GM10248 (cell line): ENCODE measurements at regions not wholly inside any gene's neighbourhood (a gene's known extent, or its start where the extent isn't known, plus 50 kb on each side); places are given as distances from the start of the nearest gene placed in this dataset.

ENCODE experiments used
- CTCF ChIA-PET: fragments of 300-600 bp; sonication (Branson Sonifier 250); formaldehyde crosslinking; extraction: SDS; loops from one replicate; lab custom pipeline; 2021; ENCODE audit warnings: antibody characterized with exemption; lab: Yijun Ruan, JAX
- POLR2A ChIA-PET: fragments of 350-650 bp; sonication (Branson Sonifier 250); formaldehyde crosslinking; extraction: SDS; loops from one replicate; lab custom pipeline; 2020; ENCODE audit warnings: antibody characterized with exemption; lab: Yijun Ruan, JAX
- DNase-seq: peaks from one replicate; pipeline ENCODE4 v3.0.0; 2012; ENCODE audit errors: extremely low spot score
- CTCF ChIP-seq: IDR thresholded peaks from 2 replicates; pipeline ENCODE4 v1.5.1; 2012; ENCODE audit warnings: mild to moderate bottlenecking, low read depth; ENCODE audit errors: extremely low read depth, missing control alignments, control extremely low read depth

- TF ChIP-seq CTCF, result no peak
- DNase-seq, result no peak
- CTCF ChIA-PET, result no interaction called here
- POLR2A ChIA-PET, result no interaction called here
Observed at GRCh38 chr6:144947398-144947976, 662.4 kb downstream of the UTRN start.

- POLR2A ChIA-PET, result no interaction called here
- CTCF ChIA-PET, result no interaction called here
- TF ChIP-seq CTCF, result no peak
- DNase-seq, result no peak
Observed at GRCh38 chr6:144951730-144952437, 666.7 kb downstream of the UTRN start.

GRCh38 chr6:144952456-144953240 is 667.5 kb downstream of the UTRN start:
- ChIA-PET CTCF (interaction anchor here (1.5 kb wide), 1 partner anchor 24 kb away, joined by 3 read pairs; no protein-coding TSS in a partner anchor), POLR2A (no interaction called here)
- no peak for DNase-seq
- TF ChIP-seq CTCF, result no peak

GRCh38 chr6:144953552-144954240 is 668.6 kb downstream of the UTRN start:
- no peak for DNase-seq
- CTCF ChIA-PET, result interaction anchor here (1.5 kb wide), 1 partner anchor 25 kb away, joined by 3 read pairs; no protein-coding TSS in a partner anchor
- no peak for TF ChIP-seq CTCF
- POLR2A ChIA-PET, result no interaction called here

GRCh38 chr6:144954241-144954556 is 669.1 kb downstream of the UTRN start:
- CTCF ChIA-PET, result interaction anchor here (1.5 kb wide), 1 partner anchor 25 kb away, joined by 3 read pairs; no protein-coding TSS in a partner anchor
- TF ChIP-seq CTCF, result no peak
- DNase-seq, result no peak
- POLR2A ChIA-PET, result no interaction called here

GRCh38 chr6:144955392-144955791 is 670.3 kb downstream of the UTRN start:
- POLR2A ChIA-PET, result no interaction called here
- CTCF ChIA-PET, result no interaction called here
- no peak for TF ChIP-seq CTCF
- DNase-seq, result no peak
